SHP77 (cell line): ENCODE measurements at regions not wholly inside any gene's neighbourhood (a gene's known extent, or its start where the extent isn't known, plus 50 kb on each side); places are given as distances from the start of the nearest gene placed in this dataset.
"Not testable (repeated sequence)": the region's sequence is repeated elsewhere in the genome, so short reads cannot be mapped to it uniquely, and the experiment has no call there.

Experiments used
- DNase-seq, 2 experiments: peaks; one replicate each; lab custom pipeline; 2025; lab: John Stamatoyannopoulos, UW

DNA sequence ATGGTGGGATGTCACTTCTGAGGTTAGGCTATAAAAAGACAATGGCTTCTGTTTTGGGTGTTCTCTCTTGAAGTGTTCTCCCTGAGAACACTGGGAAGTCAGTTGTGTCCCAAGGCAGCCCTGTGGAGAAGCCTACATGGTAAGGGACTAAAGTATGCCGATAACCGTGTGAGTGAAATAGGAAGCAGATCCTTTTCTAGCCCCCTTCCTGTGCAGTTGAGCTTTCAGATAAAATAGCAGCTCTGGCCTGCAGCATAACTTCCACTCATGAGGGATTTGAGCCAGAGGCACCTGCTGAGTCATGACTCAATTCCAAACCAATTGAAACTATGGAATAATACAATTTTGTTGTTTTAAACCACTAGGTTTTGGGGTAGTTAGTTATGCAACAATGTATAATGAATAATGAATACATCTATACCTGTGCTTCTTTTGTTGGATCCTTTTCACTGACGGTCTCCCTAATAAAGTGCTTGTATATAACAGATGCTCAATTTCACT, 241.6 kb downstream of the TFAP2B start:
- DNase-seq, result no peak

DNA sequence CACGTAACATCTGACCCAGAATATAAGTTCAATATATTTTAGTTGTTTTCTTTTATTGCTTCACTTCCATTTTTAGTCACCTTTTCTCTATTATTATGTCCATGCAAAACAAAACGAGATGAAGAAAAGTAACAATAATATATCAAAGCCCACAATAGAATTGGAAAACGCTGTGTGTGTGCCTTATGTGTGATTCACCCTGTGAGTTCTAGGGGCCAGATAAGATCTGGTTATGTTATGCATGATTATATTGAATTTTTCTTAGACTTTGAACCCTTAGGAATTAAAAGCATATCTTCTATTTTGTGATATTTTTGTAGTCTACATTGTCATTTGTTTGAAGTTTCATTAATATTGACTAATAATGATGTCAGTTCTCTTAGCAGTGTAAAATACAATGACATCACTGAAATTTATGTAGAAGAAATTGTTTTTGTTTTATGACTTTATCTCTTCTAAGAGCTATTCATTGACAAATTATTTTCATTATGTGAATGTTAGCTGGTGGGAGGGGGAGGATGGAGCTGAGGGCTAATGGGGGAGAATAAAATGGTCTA, 243.6 kb downstream of the TFAP2B start:
- DNase-seq, result no peak

DNA sequence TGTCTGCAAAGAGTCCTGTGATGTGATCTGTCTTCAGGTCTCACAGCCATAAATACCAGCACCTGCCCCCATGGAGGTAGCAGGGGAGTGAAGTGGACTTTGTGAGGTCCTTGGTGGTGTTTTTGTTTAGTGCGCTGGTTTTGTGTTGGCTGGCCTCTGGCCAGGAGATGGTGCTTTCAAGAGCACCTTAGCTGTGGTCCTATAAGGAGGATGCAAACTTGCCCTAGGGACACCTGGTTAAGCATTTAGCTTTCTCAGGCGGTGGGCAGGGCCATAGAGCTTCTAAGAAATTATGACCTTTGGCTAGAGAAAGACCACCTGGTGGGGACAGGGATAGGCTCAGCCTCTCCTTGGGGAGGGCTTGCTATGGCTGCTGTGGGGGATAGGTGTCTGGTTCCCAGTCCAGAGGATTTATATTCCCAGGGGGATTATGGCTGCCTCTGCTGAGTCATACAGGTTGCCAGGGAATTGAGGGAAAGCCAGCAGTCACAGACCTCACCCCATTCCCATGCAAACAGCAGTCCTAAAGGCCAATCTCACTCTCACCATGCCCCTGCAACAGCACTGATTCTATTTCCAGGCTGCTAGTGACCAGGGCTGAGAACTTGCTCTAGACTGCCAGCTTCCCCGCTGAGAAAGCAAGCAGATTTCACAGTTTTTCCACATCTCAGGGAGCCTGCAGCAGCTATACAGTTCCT, 259.3 kb downstream of the TFAP2B start:
- DNase-seq, result no peak

- no peak for DNase-seq
These were observed 271.7 kb downstream of the TFAP2B start for GRCh38 chr6:51090343-51090742.

- DNase-seq, result no peak
These were observed 275.2 kb downstream of the TFAP2B start for GRCh38 chr6:51093871-51094270.

DNA sequence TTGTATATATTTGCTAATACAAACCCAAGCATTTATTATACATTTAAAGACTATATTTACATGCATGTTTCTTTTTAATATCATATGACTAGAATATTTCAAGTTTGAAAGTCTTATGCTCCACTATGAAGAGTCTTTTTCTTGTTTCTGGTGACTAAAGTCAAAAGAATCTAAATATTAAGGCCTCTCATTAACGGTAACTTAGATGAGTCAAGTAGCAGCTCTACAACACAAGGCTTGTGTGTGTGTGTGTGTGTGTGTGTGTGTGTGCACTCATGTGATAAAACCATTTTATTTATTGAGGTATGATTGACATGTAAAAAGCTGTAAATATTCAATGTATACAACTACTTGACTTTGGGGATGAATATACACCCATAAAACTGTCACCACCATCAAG, 275.6 kb downstream of the TFAP2B start:
- DNase-seq, result no peak

GRCh38 chr6:51098246-51098645, 279.6 kb downstream of the TFAP2B start:
- DNase-seq, result no peak

- no peak for DNase-seq
These were observed 280.1 kb downstream of the TFAP2B start for GRCh38 chr6:51098791-51099190.

DNA sequence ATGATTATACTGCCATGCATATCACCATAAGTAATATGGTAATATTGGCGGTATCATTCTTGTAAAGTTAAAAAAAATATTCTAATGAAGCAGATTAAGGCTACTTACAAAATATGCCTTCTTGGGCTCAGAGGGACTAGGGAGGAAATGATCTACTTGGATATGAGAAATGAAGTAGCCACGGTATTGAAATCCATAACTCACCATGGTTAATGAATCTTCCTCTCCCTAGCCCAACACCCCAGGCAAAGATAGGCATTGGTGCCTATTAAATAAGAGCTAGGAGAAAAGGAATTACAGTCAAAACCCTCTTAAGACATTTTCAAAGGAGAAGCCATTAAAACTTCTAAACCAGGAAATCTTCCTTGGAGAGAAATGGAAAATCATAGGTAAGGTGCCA, 280.5 kb downstream of the TFAP2B start:
- DNase-seq, result no peak

- DNase-seq, result no peak
These were observed 286.7 kb downstream of the TFAP2B start for GRCh38 chr6:51105357-51105756.

DNA sequence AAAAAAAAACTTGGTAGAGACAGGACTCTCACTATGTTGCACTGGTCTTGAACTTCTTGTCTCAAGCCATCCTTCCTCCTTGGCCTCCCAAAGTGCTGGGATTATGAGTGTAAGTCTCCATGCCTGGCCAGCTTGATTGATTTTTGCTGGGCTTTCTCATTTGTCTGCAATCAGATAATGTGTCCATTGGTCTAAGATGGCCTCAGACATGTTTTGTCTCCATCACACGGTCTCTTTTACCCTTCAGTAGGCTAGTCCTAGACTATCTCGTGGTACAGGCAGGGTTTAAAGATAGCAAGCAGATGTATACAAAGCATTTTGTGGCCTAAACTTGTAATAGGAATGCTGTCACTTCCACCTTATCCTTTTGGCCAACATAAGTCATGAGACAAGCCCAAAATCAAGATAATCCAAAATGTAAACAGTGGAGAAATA, 289.1 kb downstream of the TFAP2B start:
- DNase-seq, result no peak

GRCh38 chr6:51108563-51109234, 290.0 kb downstream of the TFAP2B start:
- no peak for DNase-seq

GRCh38 chr6:51112731-51113130, 294.1 kb downstream of the TFAP2B start:
- no peak for DNase-seq

GRCh38 chr6:51116723-51117122, 298.1 kb downstream of the TFAP2B start:
- no peak for DNase-seq

DNA sequence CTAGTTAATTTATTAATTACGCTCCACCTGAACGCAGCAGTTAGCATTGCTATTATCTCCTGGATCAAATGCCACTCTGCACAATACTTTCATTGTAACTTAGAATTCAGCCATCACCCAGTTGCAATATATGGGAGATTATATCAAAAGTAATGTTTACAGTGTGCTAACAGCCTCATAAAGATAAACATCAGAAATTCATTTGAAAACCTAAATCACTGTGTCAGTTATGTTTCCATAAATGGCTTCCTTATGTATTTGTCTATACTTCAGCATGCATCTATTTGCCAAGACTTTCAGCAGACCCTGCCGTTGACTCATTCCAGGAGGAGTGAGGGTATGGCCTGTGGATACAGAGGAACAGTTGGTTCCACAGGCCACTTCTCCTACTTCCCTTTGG, 300.1 kb downstream of the TFAP2B start:
- DNase-seq, result no peak

- no peak for DNase-seq
These were observed 301.3 kb downstream of the TFAP2B start for GRCh38 chr6:51120016-51120415.

DNA sequence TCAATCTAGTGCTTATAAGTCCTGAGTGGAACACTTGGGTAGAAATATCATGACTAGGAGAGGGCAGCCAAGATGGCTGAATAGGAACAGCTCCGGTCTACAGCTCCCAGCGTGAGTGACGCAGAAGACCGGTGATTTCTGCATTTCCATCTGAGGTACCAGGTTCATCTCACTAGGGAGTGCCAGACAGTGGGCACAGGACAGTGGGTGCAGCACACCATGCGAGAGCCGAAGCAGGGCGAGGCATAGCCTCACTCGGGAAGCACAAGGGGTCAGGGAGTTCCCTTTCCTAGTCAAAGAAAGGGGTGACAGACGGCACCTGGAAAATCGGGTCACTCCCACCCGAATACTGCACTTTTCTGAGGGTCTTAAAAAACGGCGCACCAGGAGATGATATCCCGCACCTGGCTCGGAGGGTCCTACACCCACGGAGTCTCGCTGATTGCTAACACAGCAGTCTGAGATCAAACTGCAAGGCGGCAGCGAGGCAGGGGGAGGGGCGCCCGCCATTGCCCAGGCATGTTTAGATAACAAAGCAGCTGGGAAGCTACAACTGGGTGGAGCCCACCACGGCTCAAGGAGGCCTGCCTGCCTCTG, 302.8 kb downstream of the TFAP2B start:
- DNase-seq, result not testable (repeated sequence)

DNA sequence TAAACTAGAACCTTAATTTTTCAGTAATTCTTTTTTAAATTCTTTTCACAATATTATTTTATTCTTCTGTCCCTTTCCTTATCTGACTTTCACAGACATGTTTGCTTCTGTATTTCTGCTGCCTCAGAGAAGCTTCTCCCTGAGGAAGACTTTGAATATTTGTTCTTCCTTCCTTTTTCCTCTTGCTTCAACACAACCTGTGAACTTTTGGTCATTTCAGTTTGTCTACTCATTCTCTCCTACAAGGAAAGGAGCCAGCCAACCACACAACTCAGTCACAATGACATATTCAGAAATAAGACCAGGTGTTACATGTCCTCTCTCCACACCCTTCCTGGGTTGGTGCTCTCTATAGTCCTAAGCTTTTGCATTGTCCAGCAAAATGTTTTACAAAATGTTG, 310.4 kb downstream of the TFAP2B start:
- DNase-seq, result no peak

- DNase-seq, result no peak
These were observed 319.1 kb downstream of the TFAP2B start for GRCh38 chr6:51137777-51138176.

DNA sequence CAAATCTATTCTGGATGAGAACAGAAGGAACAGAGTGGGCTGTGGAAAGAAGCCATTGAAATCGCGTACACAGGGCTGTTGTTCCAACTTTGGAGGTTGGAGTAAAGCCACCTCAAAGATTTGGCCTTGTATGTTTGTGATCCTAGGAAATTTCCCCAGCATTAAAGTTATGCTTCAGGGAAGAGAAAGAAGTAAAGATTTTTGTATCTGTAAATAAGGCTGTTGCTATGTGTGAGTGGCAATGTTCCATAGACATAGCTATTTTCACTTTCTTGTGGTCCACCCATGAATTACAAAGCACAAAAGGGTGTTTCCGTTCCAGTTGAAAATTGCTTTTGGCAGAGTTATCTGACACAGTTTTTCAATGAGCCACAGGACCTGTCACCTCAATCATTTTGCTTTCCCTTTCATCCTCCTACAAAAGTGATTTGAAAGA, 321.3 kb downstream of the TFAP2B start:
- no peak for DNase-seq

DNA sequence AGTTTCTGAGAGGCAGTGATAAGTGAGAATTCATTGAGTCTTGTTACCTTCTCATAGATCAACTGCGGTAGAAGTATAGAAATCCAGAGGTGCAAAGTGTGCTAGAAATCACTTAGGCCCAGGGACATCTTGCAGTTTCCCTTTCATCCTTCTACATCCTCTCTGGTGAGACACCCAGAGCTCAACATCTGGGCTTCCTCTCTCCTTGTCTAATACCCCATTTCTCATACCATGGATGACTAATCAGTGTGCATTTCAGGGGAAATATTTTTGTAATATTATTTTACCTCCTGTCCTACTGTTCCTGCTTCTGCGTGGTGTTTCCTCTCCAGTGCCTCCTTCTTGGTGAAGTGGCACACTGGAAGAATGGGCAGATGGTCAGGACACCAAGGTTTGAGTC, 322.4 kb downstream of the TFAP2B start:
- DNase-seq, result no peak

DNA sequence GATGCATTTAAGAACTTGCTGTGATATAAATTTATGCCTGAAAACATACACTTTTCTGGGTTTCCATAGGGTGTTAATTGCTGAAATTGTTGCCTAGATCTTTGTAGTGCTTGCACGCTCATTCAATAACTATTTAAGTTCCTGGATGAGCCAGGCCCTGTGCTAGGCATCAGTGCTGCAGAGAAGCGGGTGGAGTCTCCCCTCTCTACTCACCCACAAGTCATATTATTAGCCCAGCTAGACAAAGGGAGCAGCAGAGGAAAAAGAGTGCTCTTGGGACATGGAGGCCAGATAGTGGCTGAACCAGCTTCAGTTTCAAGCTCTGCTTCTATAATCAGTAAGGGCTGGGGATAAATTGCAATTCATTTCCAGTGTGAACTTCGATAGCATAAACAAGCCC, 329.1 kb downstream of the TFAP2B start:
- DNase-seq, result no peak

GRCh38 chr6:51152594-51152993, 333.9 kb downstream of the TFAP2B start:
- DNase-seq, result no peak
